Lower lobe of right lung (tissue), 2 donors: ENCODE measurements at regions not wholly inside any gene's neighbourhood (a gene's known extent, or its start where the extent isn't known, plus 50 kb on each side); places are given as distances from the start of the nearest gene placed in this dataset.

Experiments used
- ATAC-seq, 2 donors: fragments of 200-7000 bp; cut with Tn5 transposase; one replicate each; pipeline ENCODE4 v1.9.1; 2020 to 2022; ENCODE audit warnings: mild to moderate bottlenecking in 2 of 2, moderate library complexity in 2 of 2
- DNase-seq: peaks from one replicate; pipeline ENCODE4 v3.0.0-alpha.2; 2020
- H3K27ac ChIP-seq: fragments of 200-600 bp; one replicate; pipeline ENCODE4 v1.8.0; 2022
- H3K27me3 ChIP-seq: fragments of 200-600 bp; one replicate; pipeline ENCODE4 v1.8.0; 2022; ENCODE audit warnings: low read depth
- H3K36me3 ChIP-seq: fragments of 200-600 bp; one replicate; pipeline ENCODE4 v1.8.0; 2022; ENCODE audit warnings: mild to moderate bottlenecking
- H3K4me1 ChIP-seq: fragments of 200-600 bp; one replicate; pipeline ENCODE4 v1.8.0; 2022
- H3K4me3 ChIP-seq: fragments of 200-600 bp; one replicate; pipeline ENCODE4 v1.8.0; 2022; ENCODE audit warnings: mild to moderate bottlenecking
- H3K9me3 ChIP-seq: fragments of 200-600 bp; one replicate; pipeline ENCODE4 v1.8.0; 2022
- intact Hi-C: fragments of 100-400 bp; cut with DNase I; formaldehyde crosslinking; loops from one replicate; pipeline ENCODE4 v1.11.0; 2022
- TF ChIP-seq, protein P1 (sequence below): fragments of 200-600 bp; IDR thresholded peaks from one replicate; pipeline ENCODE4 v1.8.0; 2022; ENCODE audit warnings: antibody characterized with exemption, mild to moderate bottlenecking
- donor health status: DM: no; HTN: yes; CAD: no; lungs with severe emphysema.

DNA sequence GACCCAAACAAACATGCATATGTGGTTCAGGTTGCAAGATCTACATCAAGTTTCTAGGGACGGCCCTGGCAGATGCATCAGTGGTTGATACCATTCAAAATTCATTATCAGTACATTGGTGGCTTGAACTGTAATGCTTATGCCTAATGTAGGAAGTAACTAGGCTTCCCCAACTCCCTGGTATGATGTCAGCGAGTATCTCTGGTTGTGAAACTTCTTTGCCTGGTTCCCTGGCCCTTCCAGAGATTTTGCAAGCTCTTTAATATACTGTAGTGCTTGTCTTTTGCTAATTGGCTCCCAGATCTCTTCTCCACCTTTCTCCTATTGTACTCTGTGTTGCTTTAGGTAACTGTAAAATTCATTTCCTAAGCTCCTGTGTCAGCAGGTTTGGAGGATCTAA, 114.8 kb upstream of the RARB start:
- ATAC-seq, result no peak
- TF ChIP-seq, protein P1, sequence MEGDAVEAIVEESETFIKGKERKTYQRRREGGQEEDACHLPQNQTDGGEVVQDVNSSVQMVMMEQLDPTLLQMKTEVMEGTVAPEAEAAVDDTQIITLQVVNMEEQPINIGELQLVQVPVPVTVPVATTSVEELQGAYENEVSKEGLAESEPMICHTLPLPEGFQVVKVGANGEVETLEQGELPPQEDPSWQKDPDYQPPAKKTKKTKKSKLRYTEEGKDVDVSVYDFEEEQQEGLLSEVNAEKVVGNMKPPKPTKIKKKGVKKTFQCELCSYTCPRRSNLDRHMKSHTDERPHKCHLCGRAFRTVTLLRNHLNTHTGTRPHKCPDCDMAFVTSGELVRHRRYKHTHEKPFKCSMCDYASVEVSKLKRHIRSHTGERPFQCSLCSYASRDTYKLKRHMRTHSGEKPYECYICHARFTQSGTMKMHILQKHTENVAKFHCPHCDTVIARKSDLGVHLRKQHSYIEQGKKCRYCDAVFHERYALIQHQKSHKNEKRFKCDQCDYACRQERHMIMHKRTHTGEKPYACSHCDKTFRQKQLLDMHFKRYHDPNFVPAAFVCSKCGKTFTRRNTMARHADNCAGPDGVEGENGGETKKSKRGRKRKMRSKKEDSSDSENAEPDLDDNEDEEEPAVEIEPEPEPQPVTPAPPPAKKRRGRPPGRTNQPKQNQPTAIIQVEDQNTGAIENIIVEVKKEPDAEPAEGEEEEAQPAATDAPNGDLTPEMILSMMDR, result no peak
- no peak for DNase-seq
- Histone ChIP-seq H3K27ac (no peak overlapping the region), H3K36me3 (no peaks in the 10 kb centered on the region), H3K4me1 (no peaks in the 10 kb centered on the region), H3K27me3 (no peaks in the 10 kb centered on the region), H3K4me3 (no peak overlapping the region), H3K9me3 (no peaks in the 10 kb centered on the region)
- intact Hi-C loops, result no loop called here

- DNase-seq, result no peak
- ATAC-seq, result no peak
- H3K27ac ChIP-seq, result no peak overlapping the region
Observed at GRCh38 chr3:25324954-25325655, 103.0 kb upstream of the RARB start.

DNA sequence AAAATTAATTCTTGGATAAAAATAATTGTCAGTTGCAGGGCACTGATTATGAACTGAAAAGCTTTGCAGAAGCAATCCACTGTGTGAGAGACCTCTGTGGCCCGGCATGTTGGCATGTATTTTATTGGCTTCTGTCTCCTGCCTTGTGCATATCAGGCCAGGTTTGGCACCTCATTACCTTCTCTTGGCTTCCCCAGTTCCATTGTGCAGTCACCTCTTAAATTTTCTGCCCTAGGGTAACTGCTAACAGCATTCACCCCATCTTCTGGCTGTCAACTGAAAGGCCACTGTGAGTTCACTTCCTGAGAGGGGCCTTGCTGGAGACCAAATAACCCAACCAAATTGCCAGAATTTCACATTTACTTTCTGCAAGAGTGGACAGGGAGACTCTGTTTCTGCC, 92.7 kb upstream of the RARB start:
- no peaks in the 10 kb centered on the region for H3K27me3 ChIP-seq
- ATAC-seq (no peak), DNase-seq (no peak)
- TF ChIP-seq, protein P1, result no peak
- H3K27ac ChIP-seq, result no peak overlapping the region
- no peaks in the 10 kb centered on the region for H3K4me1 ChIP-seq
- no peaks in the 10 kb centered on the region for H3K36me3 ChIP-seq
- H3K9me3 ChIP-seq, result no peaks in the 10 kb centered on the region
- intact Hi-C loops, result no loop called here
- H3K4me3 ChIP-seq, result no peak overlapping the region

More at GRCh38 chr3:25324954-25325655, 103.0 kb upstream of the RARB start:
- intact Hi-C loops, result no loop called here
- Histone ChIP-seq H3K27me3 (no peaks in the 10 kb centered on the region), H3K36me3 (no peaks in the 10 kb centered on the region), H3K4me3 (no peak overlapping the region), H3K4me1 (no peaks in the 10 kb centered on the region), H3K9me3 (no peaks in the 10 kb centered on the region)
- TF ChIP-seq, protein P1, result no peak

- no peak for ATAC-seq
Observed at GRCh38 chr3:25338158-25338725, 89.8 kb upstream of the RARB start.

DNA sequence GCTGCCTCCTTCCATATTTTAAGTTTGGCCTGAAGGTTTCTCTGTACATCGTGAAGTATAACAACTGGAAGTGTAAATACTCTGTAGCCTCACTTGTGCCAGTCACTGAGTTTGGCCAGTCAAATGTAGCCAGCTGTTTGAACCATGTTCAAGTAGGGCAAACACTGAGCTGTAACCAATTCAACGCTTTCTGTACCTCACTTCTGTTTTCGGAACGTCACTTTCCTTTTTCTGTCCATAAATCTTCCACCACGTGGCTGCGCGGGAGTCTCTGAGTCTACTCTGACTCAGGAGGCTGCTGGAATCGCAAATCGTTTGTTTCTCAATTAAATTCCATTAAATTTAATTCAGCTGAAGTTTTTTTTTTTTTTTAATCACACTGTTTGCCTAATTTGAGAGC, 88.8 kb upstream of the RARB start:
- H3K27me3 ChIP-seq, result no peaks in the 10 kb centered on the region
- no peak overlapping the region for H3K4me3 ChIP-seq
- no peaks in the 10 kb centered on the region for H3K9me3 ChIP-seq
- intact Hi-C loops, result no loop called here
- ATAC-seq, result no peak
- DNase-seq, result no peak
- TF ChIP-seq, protein P1, result no peak
- H3K4me1 ChIP-seq, result no peaks in the 10 kb centered on the region
- H3K27ac ChIP-seq, result no peak overlapping the region
- H3K36me3 ChIP-seq, result no peaks in the 10 kb centered on the region

More at GRCh38 chr3:25338158-25338725, 89.8 kb upstream of the RARB start:
- H3K4me3 ChIP-seq, result no peak overlapping the region
- no peaks in the 10 kb centered on the region for H3K27me3 ChIP-seq
- no peak for DNase-seq
- no peaks in the 10 kb centered on the region for H3K36me3 ChIP-seq
- H3K4me1 ChIP-seq, result no peaks in the 10 kb centered on the region
- no peak overlapping the region for H3K27ac ChIP-seq
- TF ChIP-seq, protein P1, result no peak
- no peaks in the 10 kb centered on the region for H3K9me3 ChIP-seq
- intact Hi-C loops, result no loop called here
